ENCODE measurements at regions not wholly inside any gene's neighbourhood (a gene's known extent, or its start where the extent isn't known, plus 50 kb on each side); places are given as distances from the start of the nearest gene placed in this dataset.

GRCh38 chr2:16999347-17000183 lies 333.9 kb upstream of the CYRIA start:
- Histone ChIP-seq H3F3A (ENCODE audit: insufficient read depth, low read length) (no peaks in the 10 kb centered on the region), H3K79me2 (ENCODE audit: low read length) (no peaks in the 10 kb centered on the region), H3K9me3 (replicated peaks; ENCODE audit: insufficient read depth, low read length) (no peaks in the 10 kb centered on the region), H3K27ac (ENCODE audit: low read length) (no peak overlapping the region), H3K27me3 (replicated peaks; ENCODE audit: insufficient read depth, low read length) (no peaks in the 10 kb centered on the region), H3K4me1 (ENCODE audit: low read length) (no peaks in the 10 kb centered on the region), H3K4me2 (ENCODE audit: low read depth, low read length) (no peak overlapping the region), H3K9ac (ENCODE audit: low read length) (no peak overlapping the region), H3K9me2 (replicated peaks; ENCODE audit: insufficient read depth, low read length) (no peaks in the 10 kb centered on the region), H3K4me3 (ENCODE audit: low read length) (no peak overlapping the region), H2AFZ (ENCODE audit: low read length) (no peak overlapping the region), H3K36me3 (replicated peaks; ENCODE audit: insufficient read depth, low read length) (no peaks in the 10 kb centered on the region), H4K20me1 (ENCODE audit: insufficient read depth, low read length) (no peaks in the 10 kb centered on the region)
- DNase-seq, result no peak
- TF ChIP-seq CTCF (IDR thresholded peaks at IDR 0.05; ENCODE audit: low read length) (no peak), EZH2 (optimal IDR thresholded peaks at IDR 0.05; ENCODE audit: low read depth, low read length) (no peak), EZH2phosphoT487 (IDR thresholded peaks at IDR 0.05; ENCODE audit: low read length) (no peak)

DNA sequence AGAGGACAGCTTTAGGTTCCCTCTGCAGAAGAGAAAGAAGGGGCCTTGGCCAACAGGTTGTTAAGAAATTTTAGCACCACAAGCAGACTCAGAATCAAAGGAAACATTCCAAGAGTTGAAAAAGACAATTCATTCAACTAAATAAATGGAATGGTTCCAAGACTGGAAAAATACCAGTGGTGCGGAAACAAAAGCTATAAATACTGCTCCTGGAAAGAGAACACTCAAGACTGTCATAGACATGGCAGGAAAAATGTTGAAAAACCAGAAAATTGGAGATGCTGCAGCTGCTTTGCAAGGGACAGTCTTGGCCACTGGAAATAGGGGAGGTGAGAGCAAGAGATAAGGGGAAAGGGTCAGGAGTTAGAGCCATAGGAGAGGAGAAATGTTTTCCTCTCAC lies 312.7 kb upstream of the CYRIA start:
- H3K4me3 ChIP-seq (ENCODE audit: low read length), result no peak overlapping the region
- DNase-seq, result no peak
- no peaks in the 10 kb centered on the region for H3K36me3 ChIP-seq (replicated peaks; ENCODE audit: insufficient read depth, low read length)
- H3K4me1 ChIP-seq (ENCODE audit: low read length), result no peaks in the 10 kb centered on the region
- H3K9me3 ChIP-seq (replicated peaks; ENCODE audit: insufficient read depth, low read length), result no peaks in the 10 kb centered on the region
- TF ChIP-seq EZH2phosphoT487 (IDR thresholded peaks at IDR 0.05; ENCODE audit: low read length), result no peak
- no peak for TF ChIP-seq CTCF (IDR thresholded peaks at IDR 0.05; ENCODE audit: low read length)
- TF ChIP-seq EZH2 (optimal IDR thresholded peaks at IDR 0.05; ENCODE audit: low read depth, low read length), result no peak
- no peak overlapping the region for H2AFZ ChIP-seq (ENCODE audit: low read length)
- no peaks in the 10 kb centered on the region for H3K79me2 ChIP-seq (ENCODE audit: low read length)
- H3F3A ChIP-seq (ENCODE audit: insufficient read depth, low read length), result no peaks in the 10 kb centered on the region
- H4K20me1 ChIP-seq (ENCODE audit: insufficient read depth, low read length), result no peaks in the 10 kb centered on the region
- no peak overlapping the region for H3K4me2 ChIP-seq (ENCODE audit: low read depth, low read length)
- no peak overlapping the region for H3K27ac ChIP-seq (ENCODE audit: low read length)
- H3K9ac ChIP-seq (ENCODE audit: low read length), result no peak overlapping the region
- no peaks in the 10 kb centered on the region for H3K27me3 ChIP-seq (replicated peaks; ENCODE audit: insufficient read depth, low read length)
- no peaks in the 10 kb centered on the region for H3K9me2 ChIP-seq (replicated peaks; ENCODE audit: insufficient read depth, low read length)

DNA sequence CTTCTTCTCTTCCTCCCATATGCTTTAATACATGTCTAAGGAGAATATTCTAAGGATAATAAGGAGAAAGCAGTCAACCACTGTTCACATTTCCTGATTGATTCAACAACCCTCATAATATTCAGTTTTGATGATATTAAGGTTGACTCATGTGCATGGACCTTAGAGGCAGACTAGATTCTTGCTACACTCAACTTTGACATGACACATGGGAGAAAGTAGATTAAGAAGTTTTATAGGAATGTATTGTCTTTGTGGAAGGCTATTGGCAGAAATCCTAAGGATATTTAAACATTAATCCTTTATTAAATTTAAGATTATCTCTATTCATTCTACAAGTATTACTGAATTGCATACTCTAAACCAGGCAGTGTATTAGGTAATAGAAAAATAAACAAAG lies 309.1 kb upstream of the CYRIA start:
- no peak overlapping the region for H3K27ac ChIP-seq (ENCODE audit: low read length)
- H3K4me1 ChIP-seq (ENCODE audit: low read length), result no peaks in the 10 kb centered on the region
- no peak for TF ChIP-seq EZH2phosphoT487 (IDR thresholded peaks at IDR 0.05; ENCODE audit: low read length)
- no peak for TF ChIP-seq EZH2 (optimal IDR thresholded peaks at IDR 0.05; ENCODE audit: low read depth, low read length)
- no peak for TF ChIP-seq CTCF (IDR thresholded peaks at IDR 0.05; ENCODE audit: low read length)
- H3F3A ChIP-seq (ENCODE audit: insufficient read depth, low read length), result no peaks in the 10 kb centered on the region
- no peak overlapping the region for H3K9ac ChIP-seq (ENCODE audit: low read length)
- H3K27me3 ChIP-seq (replicated peaks; ENCODE audit: insufficient read depth, low read length), result no peaks in the 10 kb centered on the region
- H4K20me1 ChIP-seq (ENCODE audit: insufficient read depth, low read length), result no peaks in the 10 kb centered on the region
- no peaks in the 10 kb centered on the region for H3K36me3 ChIP-seq (replicated peaks; ENCODE audit: insufficient read depth, low read length)
- H2AFZ ChIP-seq (ENCODE audit: low read length), result no peak overlapping the region
- no peak overlapping the region for H3K4me2 ChIP-seq (ENCODE audit: low read depth, low read length)
- no peaks in the 10 kb centered on the region for H3K9me3 ChIP-seq (replicated peaks; ENCODE audit: insufficient read depth, low read length)
- H3K9me2 ChIP-seq (replicated peaks; ENCODE audit: insufficient read depth, low read length), result no peaks in the 10 kb centered on the region
- no peak for DNase-seq
- H3K79me2 ChIP-seq (ENCODE audit: low read length), result no peaks in the 10 kb centered on the region
- no peak overlapping the region for H3K4me3 ChIP-seq (ENCODE audit: low read length)
